ENCODE measurements at regions not wholly inside any gene's neighbourhood (a gene's known extent, or its start where the extent isn't known, plus 50 kb on each side); places are given as distances from the start of the nearest gene placed in this dataset.

DNA sequence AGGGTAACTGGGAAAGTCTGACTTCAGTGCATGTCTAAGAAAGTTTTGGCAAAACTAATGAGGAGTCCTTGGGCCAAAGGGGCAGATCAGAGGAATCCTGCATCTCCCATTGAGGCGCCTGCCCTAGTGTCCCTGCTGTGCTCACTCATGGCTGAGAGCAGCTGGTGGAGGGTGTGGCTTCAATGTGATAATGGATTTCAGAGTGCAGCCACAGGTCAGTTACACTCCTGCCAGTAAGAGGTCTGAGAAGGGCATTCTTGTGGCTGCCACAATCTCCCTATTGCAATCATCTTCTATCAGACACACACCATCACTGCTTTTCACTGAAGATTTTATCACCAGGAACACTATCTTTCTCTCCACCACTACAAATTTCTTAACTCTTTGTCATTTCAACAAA lies 457.1 kb downstream of the MID1IP1 start:
- Histone ChIP-seq H3K36me3 (ENCODE audit: control insufficient read depth, insufficient read depth, low read length) (no peaks in the 10 kb centered on the region), H3K4me3 (ENCODE audit: low read length) (no peak overlapping the region), H3K9me3 (ENCODE audit: control insufficient read depth, insufficient read depth, low read length) (no peaks in the 10 kb centered on the region), H3K27ac (ENCODE audit: low read length) (no peak overlapping the region), H3K4me1 (ENCODE audit: control insufficient read depth, insufficient read depth, low read length) (peaks cover under 1% of the 10 kb centered on the region), H3K27me3 (ENCODE audit: control insufficient read depth, insufficient read depth, low read length) (peaks cover 5% of the 10 kb centered on the region)
- ATAC-seq (no peak), DNase-seq (no peak)
- intact Hi-C loops (cut with micrococcal nuclease): no loop called here
- TF ChIP-seq, protein P1, sequence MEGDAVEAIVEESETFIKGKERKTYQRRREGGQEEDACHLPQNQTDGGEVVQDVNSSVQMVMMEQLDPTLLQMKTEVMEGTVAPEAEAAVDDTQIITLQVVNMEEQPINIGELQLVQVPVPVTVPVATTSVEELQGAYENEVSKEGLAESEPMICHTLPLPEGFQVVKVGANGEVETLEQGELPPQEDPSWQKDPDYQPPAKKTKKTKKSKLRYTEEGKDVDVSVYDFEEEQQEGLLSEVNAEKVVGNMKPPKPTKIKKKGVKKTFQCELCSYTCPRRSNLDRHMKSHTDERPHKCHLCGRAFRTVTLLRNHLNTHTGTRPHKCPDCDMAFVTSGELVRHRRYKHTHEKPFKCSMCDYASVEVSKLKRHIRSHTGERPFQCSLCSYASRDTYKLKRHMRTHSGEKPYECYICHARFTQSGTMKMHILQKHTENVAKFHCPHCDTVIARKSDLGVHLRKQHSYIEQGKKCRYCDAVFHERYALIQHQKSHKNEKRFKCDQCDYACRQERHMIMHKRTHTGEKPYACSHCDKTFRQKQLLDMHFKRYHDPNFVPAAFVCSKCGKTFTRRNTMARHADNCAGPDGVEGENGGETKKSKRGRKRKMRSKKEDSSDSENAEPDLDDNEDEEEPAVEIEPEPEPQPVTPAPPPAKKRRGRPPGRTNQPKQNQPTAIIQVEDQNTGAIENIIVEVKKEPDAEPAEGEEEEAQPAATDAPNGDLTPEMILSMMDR (IDR thresholded peaks at IDR 0.05): no peak
- no peaks in the 10 kb centered on the region for H3K36me3 Mint-ChIP-seq
- no peak overlapping the region for H3K4me3 Mint-ChIP-seq
- WGBS (ENCODE audit: insufficient coverage): 100% methylated on average over 1 of the region's 1 CpG
- H3K27ac Mint-ChIP-seq: no peak overlapping the region
- peaks cover 4 to 6% of the 10 kb centered on the region in 2 donors for H3K27me3 Mint-ChIP-seq (ENCODE audit: low read depth in 2 of 2)
- H3K9me3 Mint-ChIP-seq: no peaks in the 10 kb centered on the region
- H3K4me1 Mint-ChIP-seq: no peaks in the 10 kb centered on the region

DNA sequence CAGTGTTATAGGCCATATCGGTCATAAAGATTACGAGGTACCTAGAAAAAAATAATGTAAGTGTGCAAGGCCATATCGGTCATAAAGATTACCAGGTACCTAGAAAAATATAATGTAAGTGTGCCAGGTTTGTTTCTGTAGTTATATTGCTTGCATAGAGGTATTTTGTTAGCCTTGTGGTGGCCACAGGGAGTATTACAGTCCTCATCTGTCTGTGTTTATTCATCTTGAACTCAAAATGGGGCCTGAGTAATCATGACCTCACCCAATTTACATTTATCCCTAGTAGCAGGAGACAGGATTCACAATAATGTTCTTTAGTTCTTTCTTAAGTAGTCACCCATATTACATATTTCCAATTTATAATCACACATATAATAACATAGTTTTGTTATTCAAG lies 459.7 kb downstream of the MID1IP1 start:
- Mint-ChIP-seq H3K27me3 (ENCODE audit: low read depth in 2 of 2) (peaks cover 9 to 13% of the 10 kb centered on the region in 2 donors), H3K4me1 (peaks cover 9 to 11% of the 10 kb centered on the region in 2 donors), H3K36me3 (no peaks in the 10 kb centered on the region), H3K27ac (no peak overlapping the region), H3K9me3 (peaks cover 0 to 3% of the 10 kb centered on the region in 2 donors), H3K4me3 (no peak overlapping the region)
- intact Hi-C loops (cut with micrococcal nuclease): no loop called here
- no peaks in the 10 kb centered on the region for H3K36me3 ChIP-seq (ENCODE audit: control insufficient read depth, insufficient read depth, low read length)
- no peak overlapping the region for H3K27ac ChIP-seq (ENCODE audit: low read length)
- H3K27me3 ChIP-seq (ENCODE audit: control insufficient read depth, insufficient read depth, low read length): peaks cover 7% of the 10 kb centered on the region
- H3K4me1 ChIP-seq (ENCODE audit: control insufficient read depth, insufficient read depth, low read length): peaks cover 10% of the 10 kb centered on the region
- ATAC-seq (no peak), DNase-seq (no peak)
- TF ChIP-seq, protein P1 (IDR thresholded peaks at IDR 0.05): no peak
- H3K4me3 ChIP-seq (ENCODE audit: low read length): no peak overlapping the region
- H3K9me3 ChIP-seq (ENCODE audit: control insufficient read depth, insufficient read depth, low read length): no peaks in the 10 kb centered on the region
- 87% methylated on average over 3 of the region's 3 CpGs for WGBS (ENCODE audit: insufficient coverage)

DNA sequence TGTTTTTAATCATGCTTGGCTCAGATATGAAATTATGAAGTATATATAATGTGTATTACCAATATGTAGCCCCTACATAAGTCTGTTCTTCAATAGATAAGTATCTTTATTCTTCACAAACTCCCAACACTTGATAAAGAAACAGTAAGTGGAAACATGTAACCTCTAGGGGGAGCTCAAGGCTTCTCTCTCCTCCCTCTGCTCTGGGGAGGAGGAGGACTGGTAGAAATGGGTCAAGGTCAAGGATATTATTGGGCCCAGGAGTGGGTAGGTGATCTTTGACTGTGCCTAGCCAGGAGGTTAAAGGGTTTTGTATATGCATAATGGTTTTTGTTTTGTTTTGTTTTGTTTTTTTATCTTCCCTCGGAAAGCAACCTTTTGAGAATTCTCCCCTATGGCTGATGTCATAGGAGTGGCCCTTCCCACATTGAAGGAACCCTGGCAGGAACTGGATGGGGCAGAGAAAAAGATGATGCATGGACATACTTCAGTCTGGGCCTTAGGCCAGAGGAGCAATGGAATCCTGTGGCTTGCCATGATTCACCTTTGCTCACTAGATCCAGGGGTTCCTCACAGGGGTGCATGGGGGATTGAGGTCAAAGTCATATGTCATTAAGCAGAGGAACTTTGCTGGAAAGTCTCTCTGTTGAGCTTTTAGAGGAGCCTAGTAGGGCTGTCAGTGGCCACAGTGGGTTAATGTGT lies 460.3 kb downstream of the MID1IP1 start:
- TF ChIP-seq, protein P1 (IDR thresholded peaks at IDR 0.05): peak; percentile 24
- peaks cover 9 to 11% of the 10 kb centered on the region in 2 donors for H3K4me1 Mint-ChIP-seq
- H3K36me3 ChIP-seq (ENCODE audit: control insufficient read depth, insufficient read depth, low read length): no peaks in the 10 kb centered on the region
- no peak overlapping the region for H3K4me3 Mint-ChIP-seq
- intact Hi-C loops (cut with micrococcal nuclease): no loop called here
- DNase-seq (peak in 1 of 2 donors; percentile 70), ATAC-seq (peak in 1 of 3 donors; percentile 57)
- 100% methylated on average over 1 of the region's 1 CpG for WGBS (ENCODE audit: insufficient coverage)
- H3K27me3 ChIP-seq (ENCODE audit: control insufficient read depth, insufficient read depth, low read length): peaks cover 7% of the 10 kb centered on the region
- H3K9me3 ChIP-seq (ENCODE audit: control insufficient read depth, insufficient read depth, low read length): no peaks in the 10 kb centered on the region
- H3K27ac Mint-ChIP-seq: no peak overlapping the region
- no peak overlapping the region for H3K4me3 ChIP-seq (ENCODE audit: low read length)
- H3K4me1 ChIP-seq (ENCODE audit: control insufficient read depth, insufficient read depth, low read length): peaks cover 10% of the 10 kb centered on the region
- H3K9me3 Mint-ChIP-seq: peaks cover 0 to 3% of the 10 kb centered on the region in 2 donors
- H3K27me3 Mint-ChIP-seq (ENCODE audit: low read depth in 2 of 2): peaks cover 11 to 18% of the 10 kb centered on the region in 2 donors
- no peak overlapping the region for H3K27ac ChIP-seq (ENCODE audit: low read length)
- H3K36me3 Mint-ChIP-seq: no peaks in the 10 kb centered on the region

DNA sequence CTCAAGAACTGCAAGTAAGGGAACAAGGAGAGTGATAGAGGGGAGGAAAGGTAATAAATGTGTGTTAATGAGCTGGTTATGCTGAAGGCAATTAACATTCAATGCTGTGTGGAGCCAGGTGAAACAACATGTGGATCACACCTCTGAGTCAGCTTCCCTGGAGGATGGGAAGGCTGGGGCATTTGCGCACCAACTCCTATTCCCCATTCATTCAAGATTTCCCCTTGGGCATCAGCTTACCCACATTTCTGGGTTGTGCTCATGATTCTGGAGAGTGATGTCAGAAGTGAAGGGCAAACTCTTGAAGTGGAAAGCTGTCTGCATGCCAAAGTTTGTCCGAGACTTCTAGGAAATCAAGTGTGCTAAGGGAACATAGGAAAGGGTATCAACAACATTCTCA lies 461.4 kb downstream of the MID1IP1 start:
- no peaks in the 10 kb centered on the region for H3K36me3 Mint-ChIP-seq
- DNase-seq: no peak
- no peak for ATAC-seq
- Histone ChIP-seq H3K27me3 (ENCODE audit: control insufficient read depth, insufficient read depth, low read length) (peaks cover 7% of the 10 kb centered on the region), H3K9me3 (ENCODE audit: control insufficient read depth, insufficient read depth, low read length) (no peaks in the 10 kb centered on the region), H3K27ac (ENCODE audit: low read length) (no peak overlapping the region), H3K4me1 (ENCODE audit: control insufficient read depth, insufficient read depth, low read length) (peaks cover 10% of the 10 kb centered on the region), H3K36me3 (ENCODE audit: control insufficient read depth, insufficient read depth, low read length) (no peaks in the 10 kb centered on the region), H3K4me3 (ENCODE audit: low read length) (no peak overlapping the region)
- H3K4me3 Mint-ChIP-seq: no peak overlapping the region
- 100% methylated on average over 1 of the region's 2 CpGs for WGBS (ENCODE audit: insufficient coverage)
- peaks cover 9 to 11% of the 10 kb centered on the region in 2 donors for H3K4me1 Mint-ChIP-seq
- H3K9me3 Mint-ChIP-seq: peaks cover 0 to 3% of the 10 kb centered on the region in 2 donors
- H3K27ac Mint-ChIP-seq: no peak overlapping the region
- TF ChIP-seq, protein P1 (IDR thresholded peaks at IDR 0.05): no peak
- intact Hi-C loops (cut with micrococcal nuclease): no loop called here
- peaks cover 17 to 28% of the 10 kb centered on the region in 2 donors for H3K27me3 Mint-ChIP-seq (ENCODE audit: low read depth in 2 of 2)

All from natural killer cell (primary cell).